Right cardiac atrium (tissue), 5 donors: ENCODE measurements at regions not wholly inside any gene's neighbourhood (a gene's known extent, or its start where the extent isn't known, plus 50 kb on each side); places are given as distances from the start of the nearest gene placed in this dataset.

Source experiments
- ATAC-seq, 2 donors: fragments of 200-7000 bp; cut with Tn5 transposase; one replicate each; pipeline versions ENCODE4 v1.8.0 to v1.9.1; 2020; ENCODE audit warnings: moderate library complexity in 2 of 2, mild to moderate bottlenecking in 1 of 2
- DNase-seq, 3 donors: peaks; one replicate each; pipeline ENCODE4 v3.0.0-alpha.2; 2020
- H3K27ac ChIP-seq: one replicate; pipeline ENCODE4 v1.5.1; 2013; ENCODE audit warnings: mild to moderate bottlenecking, low read length, control low read depth, moderate library complexity
- H3K27me3 ChIP-seq: one replicate; pipeline ENCODE4 v1.6.1; 2013; ENCODE audit not compliant: control insufficient read depth, insufficient read depth
- H3K4me1 ChIP-seq: one replicate; pipeline ENCODE4 v1.6.1; 2013; ENCODE audit warnings: low read length; ENCODE audit not compliant: control insufficient read depth, insufficient read depth
- H3K4me3 ChIP-seq: one replicate; pipeline ENCODE4 v1.5.1; 2013; ENCODE audit warnings: low read length, control low read depth
- H3K9me3 ChIP-seq: one replicate; pipeline ENCODE4 v1.6.1; 2013; ENCODE audit warnings: low read length; ENCODE audit not compliant: control insufficient read depth
- WGBS: extraction: QIAGEN DNeasy Blood & Tissue Kit; methylation state at CpG from one replicate; pipeline ENCODE4 v1.1.7; 2013; 5-methylcytosine and 5-hydroxymethylcytosine counted together
- intact Hi-C, 4 donors: fragments of 100-400 bp; cut with DNase I; formaldehyde crosslinking; loops; one replicate each; pipeline versions ENCODE4 v1.11.0 to v1.14.0; 2022 to 2023
- donor health status: healthy with polysubstance abuse.
- donor health status: DM: no; HTN: yes; CAD: no.
- donor health status: DM: no; HTN: no; CAD: no.
- donor health status: DM: no; HTN: yes; CAD: no; lungs with severe emphysema.
- donor health status: DM: yes; HTN: yes; CAD: no.

- no peak for DNase-seq
- no peak overlapping the region for H3K4me3 ChIP-seq
- no peak for ATAC-seq
- no peak overlapping the region for H3K27ac ChIP-seq
- no peaks in the 10 kb centered on the region for H3K4me1 ChIP-seq
- intact Hi-C loops: no loop called here
- H3K9me3 ChIP-seq: no peaks in the 10 kb centered on the region
- H3K27me3 ChIP-seq: no peaks in the 10 kb centered on the region
- 48% methylated on average over 3 of the region's 3 CpGs for WGBS
These were observed 444.9 kb downstream of the LTN1 start for GRCh38 chr21:28547766-28548165.

DNA sequence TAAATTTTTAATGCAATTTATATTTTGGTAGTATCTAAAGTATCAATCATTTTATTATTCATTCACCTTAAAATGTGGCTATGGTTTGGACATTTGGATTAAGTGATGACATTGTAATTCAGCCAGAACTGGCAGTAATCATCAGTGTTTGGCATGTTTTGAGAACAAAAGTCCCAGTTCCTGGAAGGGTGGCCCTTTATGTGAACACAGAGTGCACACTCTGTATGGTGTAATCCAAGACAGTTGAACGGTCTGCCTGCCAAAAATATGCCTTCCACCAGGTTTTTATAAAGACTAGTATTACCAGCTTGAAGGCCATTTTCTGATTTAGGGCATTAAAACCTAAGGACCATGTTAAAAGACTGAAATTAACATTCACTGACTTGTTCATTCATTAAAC lies 448.7 kb downstream of the LTN1 start:
- ATAC-seq: no peak
- 32% methylated on average over 1 of the region's 1 CpG for WGBS
- intact Hi-C loops: no loop called here

GRCh38 chr21:28541371-28542112 lies 451.1 kb downstream of the LTN1 start:
- no peak for ATAC-seq
- intact Hi-C loops: no loop called here
- 95% methylated on average over 9 of the region's 9 CpGs for WGBS

More for the DNA sequence above, 448.7 kb downstream of the LTN1 start:
- Histone ChIP-seq H3K27ac (no peak overlapping the region), H3K4me1 (no peaks in the 10 kb centered on the region), H3K4me3 (no peak overlapping the region), H3K9me3 (no peaks in the 10 kb centered on the region), H3K27me3 (no peaks in the 10 kb centered on the region)
- no peak for DNase-seq

GRCh38 chr21:28540514-28540913 lies 452.2 kb downstream of the LTN1 start:
- Histone ChIP-seq H3K4me1 (no peaks in the 10 kb centered on the region), H3K27ac (no peak overlapping the region), H3K4me3 (no peak overlapping the region), H3K9me3 (no peaks in the 10 kb centered on the region), H3K27me3 (no peaks in the 10 kb centered on the region)
- ATAC-seq (no peak), DNase-seq (no peak)
- intact Hi-C loops: no loop called here
- 56% methylated on average over 1 of the region's 1 CpG for WGBS

More at GRCh38 chr21:28541371-28542112, 451.1 kb downstream of the LTN1 start:
- Histone ChIP-seq H3K9me3 (no peaks in the 10 kb centered on the region), H3K27ac (no peak overlapping the region), H3K4me1 (no peaks in the 10 kb centered on the region), H3K4me3 (no peak overlapping the region), H3K27me3 (no peaks in the 10 kb centered on the region)
- DNase-seq: no peak

DNA sequence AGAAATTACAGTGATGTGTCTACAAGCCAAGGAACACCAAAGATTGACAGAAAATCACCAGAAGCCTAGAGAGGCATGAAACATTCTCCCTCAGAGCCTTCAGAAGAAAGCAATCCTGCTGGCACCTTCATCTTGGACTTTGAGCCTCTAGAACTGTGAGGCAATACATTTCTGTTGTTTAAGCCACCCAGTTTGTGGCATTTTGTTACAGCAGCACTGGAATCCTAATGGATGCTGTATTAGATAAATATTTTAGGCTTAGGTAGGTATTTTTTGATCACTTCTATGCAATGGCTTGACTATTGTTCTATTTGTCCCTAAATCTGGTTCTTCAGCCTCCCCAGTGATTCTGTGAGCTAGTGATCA lies 453.1 kb downstream of the LTN1 start:
- Histone ChIP-seq H3K27ac (no peak overlapping the region), H3K9me3 (no peaks in the 10 kb centered on the region), H3K4me3 (no peak overlapping the region), H3K27me3 (no peaks in the 10 kb centered on the region), H3K4me1 (no peaks in the 10 kb centered on the region)
- ATAC-seq (no peak), DNase-seq (no peak)
- intact Hi-C loops: no loop called here

- intact Hi-C loops: no loop called here
- WGBS: 91% methylated on average over 3 of the region's 3 CpGs
- ATAC-seq: no peak
- no peaks in the 10 kb centered on the region for H3K27me3 ChIP-seq
- no peaks in the 10 kb centered on the region for H3K9me3 ChIP-seq
- H3K27ac ChIP-seq: no peak overlapping the region
- H3K4me3 ChIP-seq: no peak overlapping the region
- H3K4me1 ChIP-seq: no peaks in the 10 kb centered on the region
- no peak for DNase-seq
These were observed 453.6 kb downstream of the LTN1 start for GRCh38 chr21:28538987-28539622.

- Histone ChIP-seq H3K9me3 (no peaks in the 10 kb centered on the region), H3K27me3 (no peaks in the 10 kb centered on the region), H3K4me3 (no peak overlapping the region), H3K27ac (no peak overlapping the region), H3K4me1 (no peaks in the 10 kb centered on the region)
- intact Hi-C loops: no loop called here
- ATAC-seq: no peak
- 69% methylated on average over 4 of the region's 4 CpGs for WGBS
- DNase-seq: no peak
These were observed 455.2 kb downstream of the LTN1 start for GRCh38 chr21:28537371-28538079.

- ATAC-seq: no peak
- Histone ChIP-seq H3K9me3 (no peaks in the 10 kb centered on the region), H3K27ac (no peak overlapping the region), H3K27me3 (no peaks in the 10 kb centered on the region), H3K4me1 (no peaks in the 10 kb centered on the region), H3K4me3 (no peak overlapping the region)
- intact Hi-C loops: no loop called here
- no peak for DNase-seq
These were observed 460.2 kb downstream of the LTN1 start for GRCh38 chr21:28532446-28532845.

GRCh38 chr21:28523367-28523766 lies 469.3 kb downstream of the LTN1 start:
- peaks cover 1% of the 10 kb centered on the region for H3K4me1 ChIP-seq
- DNase-seq: no peak
- 22% methylated on average over 2 of the region's 2 CpGs for WGBS
- H3K9me3 ChIP-seq: no peaks in the 10 kb centered on the region
- no peak overlapping the region for H3K27ac ChIP-seq
- peak; percentile 29 to 81 for ATAC-seq
- no peak overlapping the region for H3K4me3 ChIP-seq
- no peaks in the 10 kb centered on the region for H3K27me3 ChIP-seq
- intact Hi-C loops: loop anchor here in 2 of 4 donors (10.0 kb wide), 2 partner anchors 111 to 221 kb away; no protein-coding TSS in a partner anchor

- H3K4me3 ChIP-seq: no peak overlapping the region
- ATAC-seq: peak; percentile 64 to 82
- DNase-seq: peak in 2 of 3 donors; percentile 8 to 27
- peaks cover 1% of the 10 kb centered on the region for H3K4me1 ChIP-seq
- WGBS: 48% methylated on average over 9 of the region's 9 CpGs
- H3K27me3 ChIP-seq: no peaks in the 10 kb centered on the region
- intact Hi-C loops: loop anchor here in 2 of 4 donors (10.0 kb wide), 2 partner anchors 113 to 223 kb away; no protein-coding TSS in a partner anchor
- H3K9me3 ChIP-seq: no peaks in the 10 kb centered on the region
- H3K27ac ChIP-seq: peak overlapping the region; percentile 7
These were observed 470.5 kb downstream of the LTN1 start for GRCh38 chr21:28522014-28522799.
